Skeletal muscle cell (primary cell): ENCODE measurements at regions not wholly inside any gene's neighbourhood (a gene's known extent, or its start where the extent isn't known, plus 50 kb on each side); places are given as distances from the start of the nearest gene placed in this dataset.
"Not testable (repeated sequence)": the region's sequence is repeated elsewhere in the genome, so short reads cannot be mapped to it uniquely, and the experiment has no call there.

Experiments
- DNase-seq: peaks from one replicate; pipeline ENCODE4 v3.0.0-alpha.2; 2010; ENCODE audit warnings: low read depth
- H3K4me3 ChIP-seq: 2 replicates; pipeline ENCODE4 v1.5.1; 2011; ENCODE audit warnings: low read depth, mild to moderate bottlenecking, control low read depth, low read length, moderate library complexity

- H3K4me3 ChIP-seq: no peak overlapping the region
- peak; percentile 86 for DNase-seq
Measured at GRCh38 chr2:240250985-240251847, 110.8 kb upstream of the OTOS start.

- no peak for DNase-seq
- H3K4me3 ChIP-seq: no peak overlapping the region
Measured at GRCh38 chr2:240251848-240252190, 111.4 kb upstream of the OTOS start.

DNA sequence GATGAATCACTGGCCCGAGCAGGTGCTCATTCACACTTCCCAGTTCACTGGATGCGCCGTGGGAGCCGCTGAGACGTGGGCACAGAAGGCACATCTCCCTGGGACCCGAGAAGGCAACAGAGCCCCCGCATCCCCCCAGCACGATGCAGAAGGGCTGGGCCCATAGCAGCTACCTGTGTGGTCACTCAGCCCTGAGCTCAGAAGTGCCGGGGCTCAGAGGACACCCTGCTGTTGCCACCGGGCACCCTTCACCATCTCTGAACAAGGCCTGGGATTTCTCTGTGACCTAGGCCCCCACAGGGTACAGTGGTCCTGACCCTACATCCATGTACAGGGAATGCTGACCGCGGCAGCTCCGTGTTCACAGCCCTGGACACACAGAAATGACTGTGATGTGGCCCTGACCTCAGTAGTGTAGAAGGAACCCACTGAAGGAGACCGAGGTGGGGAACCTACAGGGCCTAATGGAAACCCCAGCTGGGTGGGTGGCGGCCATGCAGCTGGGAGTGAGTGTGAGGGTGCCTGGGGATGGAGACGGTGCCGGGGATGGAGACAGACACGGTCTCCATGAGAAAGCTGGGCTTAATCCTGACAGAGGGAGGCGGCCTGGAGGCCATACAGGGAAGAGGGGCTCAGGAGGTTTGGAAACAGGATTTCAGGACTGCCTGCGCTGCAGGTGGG, 111.9 kb upstream of the OTOS start:
- DNase-seq: no peak
- H3K4me3 ChIP-seq: no peak overlapping the region

- DNase-seq: no peak
- no peak overlapping the region for H3K4me3 ChIP-seq
Measured at GRCh38 chr2:240252872-240253511, 112.5 kb upstream of the OTOS start.

DNA sequence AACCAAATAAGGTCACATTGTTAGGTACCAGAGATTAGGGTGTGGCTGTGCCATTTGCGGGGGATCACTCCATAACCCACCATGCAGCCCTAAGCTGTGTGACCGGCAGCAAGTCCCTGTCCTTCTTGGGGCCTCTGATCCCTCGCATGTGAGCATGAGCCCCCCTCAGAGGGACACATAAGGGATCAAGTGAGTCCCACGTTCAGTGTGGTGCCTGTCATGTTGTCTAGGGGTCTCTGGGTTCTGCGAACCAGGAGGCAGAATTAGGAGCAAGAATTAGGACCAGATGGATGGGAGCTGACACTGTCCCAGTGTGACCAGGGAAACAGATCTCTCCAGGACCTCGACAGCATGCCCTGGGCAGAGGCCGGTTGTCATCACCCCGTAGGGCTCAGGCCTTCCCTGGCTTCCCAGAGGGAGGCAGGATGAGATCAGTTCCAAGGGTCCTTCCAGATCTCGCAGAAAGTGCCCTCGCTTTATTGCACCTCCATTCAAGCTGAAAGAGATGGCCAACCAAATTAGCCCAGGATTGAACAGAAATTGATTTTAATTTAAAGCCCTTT, 113.2 kb upstream of the OTOS start:
- no peak overlapping the region for H3K4me3 ChIP-seq
- DNase-seq: no peak

DNA sequence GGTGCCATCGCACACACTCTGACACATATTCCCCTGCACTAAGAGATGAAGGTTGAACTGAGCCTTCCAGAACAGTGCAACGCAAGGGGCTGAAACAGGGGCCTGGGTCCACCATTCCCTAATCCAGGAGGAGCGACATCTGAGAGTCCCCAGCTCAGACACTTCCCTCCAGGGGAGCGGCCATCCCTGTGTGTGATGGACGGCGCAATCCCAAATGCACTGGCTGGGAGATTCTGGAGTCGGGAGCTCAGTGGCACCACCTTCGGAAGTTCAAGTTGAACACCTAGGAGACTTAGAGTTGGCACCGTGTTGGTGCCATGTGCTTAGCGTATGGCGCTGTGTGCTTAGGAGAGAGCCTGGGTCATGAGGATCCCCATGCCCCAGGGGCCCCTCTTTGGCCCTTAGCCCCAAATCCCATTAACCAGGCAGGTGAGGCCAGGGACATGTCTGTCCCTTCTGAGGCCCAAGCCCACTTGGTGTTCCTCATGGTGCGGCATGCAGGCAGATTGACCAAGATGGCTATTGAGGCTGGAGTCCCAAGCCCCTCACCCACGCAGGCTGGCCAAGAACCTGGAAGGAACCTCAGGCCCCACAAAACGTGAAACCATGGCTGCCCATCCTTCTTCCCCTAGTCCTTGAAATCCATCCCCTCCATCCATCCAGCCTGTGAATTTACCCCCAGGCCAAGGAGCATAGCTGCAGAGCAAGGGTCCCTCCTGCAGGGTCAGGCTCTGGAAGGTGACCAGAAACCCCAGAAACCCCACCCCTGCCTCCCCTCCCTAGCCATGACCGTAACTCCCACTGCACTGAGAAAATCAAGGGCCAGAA, 114.1 kb upstream of the OTOS start:
- no peak for DNase-seq
- no peak overlapping the region for H3K4me3 ChIP-seq

DNA sequence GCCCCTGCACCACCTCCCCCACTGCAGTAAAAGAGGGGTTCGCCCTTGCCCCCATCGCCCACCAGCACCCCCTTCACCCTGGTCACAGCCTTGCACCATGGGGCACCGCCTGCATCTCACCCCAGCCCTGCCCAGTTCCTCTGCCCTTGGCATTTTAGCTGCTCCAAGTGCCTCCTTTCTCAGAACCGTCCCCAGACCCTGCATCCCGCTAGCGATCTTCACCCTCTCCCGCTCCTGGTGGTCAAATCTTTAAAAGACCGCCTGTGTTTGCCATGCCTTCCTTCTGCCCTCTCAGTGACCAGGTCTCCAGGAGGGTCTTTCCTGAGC, 114.7 kb upstream of the OTOS start:
- no peak overlapping the region for H3K4me3 ChIP-seq
- no peak for DNase-seq

- DNase-seq: no peak
- no peak overlapping the region for H3K4me3 ChIP-seq
Measured at GRCh38 chr2:240255811-240256703, 115.6 kb upstream of the OTOS start.

DNA sequence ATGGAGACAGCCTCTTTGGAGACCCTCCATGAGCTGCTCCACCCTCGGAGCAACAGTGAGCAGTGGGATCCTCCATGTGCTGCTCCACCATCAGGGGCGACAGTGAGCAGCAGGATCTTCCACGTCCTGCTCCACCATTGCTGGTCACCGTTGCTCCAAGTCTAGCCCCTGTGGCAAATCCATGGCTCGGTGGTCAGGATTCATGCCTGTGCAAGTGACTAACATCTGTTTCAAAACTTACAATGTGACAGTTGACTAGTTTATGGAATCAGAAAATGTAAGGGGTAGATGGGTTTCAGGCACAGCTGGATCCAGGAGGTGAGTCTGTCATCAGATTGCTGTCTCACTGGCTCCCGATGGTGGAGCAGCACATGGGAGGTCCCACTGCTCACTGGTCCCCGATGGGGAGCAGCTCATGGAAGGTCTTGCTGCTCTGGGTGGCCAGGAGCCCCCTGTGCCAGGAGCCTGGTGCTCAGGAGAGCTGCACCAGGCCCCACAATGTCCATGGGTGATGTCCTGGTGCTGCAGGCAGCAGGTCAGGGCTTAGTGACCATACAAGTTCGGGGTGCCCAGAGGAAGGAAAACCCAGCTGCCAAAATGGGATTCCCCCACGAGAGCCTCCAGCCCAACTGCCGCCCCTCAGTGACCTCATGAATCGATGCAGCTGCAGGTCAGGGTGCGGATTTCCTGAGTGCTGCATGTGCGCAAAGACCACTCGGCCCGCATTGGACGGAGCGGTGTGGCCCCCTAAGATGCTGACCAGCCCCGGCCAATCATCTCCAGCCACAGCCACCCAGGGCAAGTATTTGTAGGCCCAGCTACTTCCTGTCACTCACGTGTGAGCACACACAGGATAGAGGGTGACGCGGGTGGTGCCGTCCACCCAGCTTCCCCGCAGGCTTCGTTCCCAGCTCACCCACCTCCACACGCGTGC, 116.5 kb upstream of the OTOS start:
- DNase-seq: no peak
- H3K4me3 ChIP-seq: no peak overlapping the region

- H3K4me3 ChIP-seq: no peak overlapping the region
- DNase-seq: no peak
Measured at GRCh38 chr2:240257940-240258580, 117.6 kb upstream of the OTOS start.

- no peak for DNase-seq
- H3K4me3 ChIP-seq: no peak overlapping the region
Measured at GRCh38 chr2:240258685-240259084, 118.2 kb upstream of the OTOS start.

DNA sequence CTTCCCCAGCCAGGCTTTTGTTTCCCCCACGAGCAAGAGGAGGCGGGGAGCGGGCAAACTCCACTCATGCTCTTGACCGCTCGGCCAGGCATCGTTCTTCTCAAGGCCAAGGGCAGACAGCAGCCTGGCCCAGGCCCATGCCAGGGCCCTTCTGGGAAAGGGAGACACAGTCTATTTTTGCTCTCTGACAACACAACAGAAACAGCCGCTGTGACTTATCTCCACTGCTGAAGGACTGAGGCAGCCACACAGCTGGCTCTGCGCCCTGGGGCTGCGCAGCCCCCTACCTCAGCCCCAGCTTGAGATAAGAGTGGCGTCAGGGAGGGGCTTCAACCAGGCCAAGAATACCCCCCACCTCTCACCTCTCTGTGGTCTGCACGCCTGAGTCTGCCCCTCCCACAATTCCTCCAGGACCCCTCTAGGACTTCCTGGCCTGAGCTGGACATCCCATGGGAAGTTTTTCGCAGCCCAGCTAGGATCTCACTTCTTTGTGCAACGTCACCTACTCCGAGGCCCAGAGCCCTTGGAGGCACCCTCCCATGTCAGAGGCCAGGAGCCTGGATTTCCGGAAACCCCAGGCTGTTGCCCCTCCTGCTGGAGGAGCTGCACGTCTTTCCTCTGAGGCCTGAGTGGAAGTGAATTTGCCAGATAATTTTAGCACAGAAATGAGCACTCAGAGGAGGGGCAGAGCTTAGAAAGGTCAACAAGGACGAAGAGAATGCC, 118.9 kb upstream of the OTOS start:
- no peak overlapping the region for H3K4me3 ChIP-seq
- DNase-seq: no peak

- no peak overlapping the region for H3K4me3 ChIP-seq
- DNase-seq: no peak
Measured at GRCh38 chr2:240259924-240260529, 119.6 kb upstream of the OTOS start.

DNA sequence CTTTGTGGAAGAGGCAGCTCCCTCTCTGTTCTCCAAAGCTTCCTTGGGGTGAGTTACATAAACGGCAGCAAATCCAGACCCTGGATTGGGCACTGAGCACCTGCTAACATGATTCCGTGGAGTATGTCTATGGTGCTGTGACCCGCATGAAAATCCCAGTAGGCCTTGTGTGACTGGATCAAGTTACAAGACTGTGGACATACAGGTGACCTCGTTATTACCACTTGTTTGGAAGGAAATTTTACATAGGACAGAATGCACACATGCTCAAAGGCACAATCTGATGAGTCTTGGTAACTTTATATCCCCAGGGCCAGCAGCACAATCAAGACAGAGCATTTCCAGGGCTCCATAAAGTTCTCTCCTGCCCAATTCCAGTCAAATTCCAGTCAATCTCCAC, 120.2 kb upstream of the OTOS start:
- DNase-seq: no peak
- no peak overlapping the region for H3K4me3 ChIP-seq

DNA sequence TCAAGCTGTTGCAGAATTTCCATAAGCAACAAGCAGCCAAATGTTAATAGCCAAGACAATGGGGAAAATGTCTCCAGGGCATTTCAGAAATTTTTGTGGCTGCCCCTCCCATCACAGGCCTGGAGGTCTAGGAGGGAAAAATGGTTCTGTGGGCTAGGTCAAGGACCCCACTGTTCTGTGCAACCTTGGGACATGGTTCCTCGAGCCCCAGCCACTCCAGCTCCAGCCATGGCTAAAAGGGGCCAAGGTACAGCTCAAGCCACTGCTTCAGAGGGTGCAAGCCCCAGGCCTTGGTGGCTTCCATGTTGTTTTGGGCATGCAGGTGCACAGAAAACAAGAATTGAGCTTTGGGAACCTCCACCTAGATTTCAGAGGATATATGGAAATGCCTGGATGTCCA, 122.1 kb upstream of the OTOS start:
- H3K4me3 ChIP-seq, DNase-seq: not testable (repeated sequence)

DNA sequence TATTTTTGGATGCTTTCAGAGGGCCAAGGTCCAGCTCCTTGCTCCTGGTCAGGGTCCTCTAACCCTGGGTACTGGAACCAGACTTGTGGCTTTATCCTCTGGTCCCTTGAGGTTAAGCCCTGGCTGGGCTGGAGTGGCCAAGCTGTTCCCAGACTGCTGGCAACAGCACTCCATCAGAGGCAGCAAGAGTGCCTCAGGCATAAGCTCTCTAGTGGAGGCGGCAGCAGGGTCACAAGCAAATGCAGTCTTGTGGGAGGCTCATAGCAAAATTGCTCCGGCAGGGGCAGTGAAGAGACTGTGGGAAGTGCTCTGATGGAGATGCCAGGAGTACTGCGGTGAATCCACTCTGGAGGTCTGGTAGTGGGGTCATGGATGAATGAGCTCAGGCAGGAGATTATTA, 128.9 kb upstream of the OTOS start:
- no peak overlapping the region for H3K4me3 ChIP-seq
- no peak for DNase-seq
